ENCODE measurements at regions not wholly inside any gene's neighbourhood (a gene's known extent, or its start where the extent isn't known, plus 50 kb on each side); places are given as distances from the start of the nearest gene placed in this dataset.

- DNase-seq, result no peak
Observed at GRCh38 chr3:23035927-23036640, 167.0 kb upstream of the UBE2E2 start.

- no peak for DNase-seq
Observed at GRCh38 chr3:23036728-23037127, 166.4 kb upstream of the UBE2E2 start.

GRCh38 chr3:23038471-23038870 lies 164.7 kb upstream of the UBE2E2 start:
- no peak for DNase-seq

- no peak for DNase-seq
Observed at GRCh38 chr3:23041918-23042696, 161.0 kb upstream of the UBE2E2 start.

GRCh38 chr3:23044463-23044862 lies 158.7 kb upstream of the UBE2E2 start:
- DNase-seq, result no peak

GRCh38 chr3:23046536-23046935 lies 156.6 kb upstream of the UBE2E2 start:
- no peak for DNase-seq

GRCh38 chr3:23051240-23052140 lies 151.6 kb upstream of the UBE2E2 start:
- no peak for DNase-seq

GRCh38 chr3:23052208-23052607 lies 150.9 kb upstream of the UBE2E2 start:
- DNase-seq, result no peak

- no peak for DNase-seq
Observed at GRCh38 chr3:23052620-23053019, 150.5 kb upstream of the UBE2E2 start.

- no peak for DNase-seq
Observed at GRCh38 chr3:23055733-23056376, 147.3 kb upstream of the UBE2E2 start.

GRCh38 chr3:23062582-23062981 lies 140.5 kb upstream of the UBE2E2 start:
- no peak for DNase-seq

GRCh38 chr3:23062982-23063381 lies 140.1 kb upstream of the UBE2E2 start:
- DNase-seq, result no peak

GRCh38 chr3:23067116-23067515 lies 136.0 kb upstream of the UBE2E2 start:
- no peak for DNase-seq

GRCh38 chr3:23068016-23068728 lies 135.0 kb upstream of the UBE2E2 start:
- DNase-seq, result no peak

- DNase-seq, result no peak
Observed at GRCh38 chr3:23071296-23071695, 131.8 kb upstream of the UBE2E2 start.

GRCh38 chr3:23071758-23072157 lies 131.4 kb upstream of the UBE2E2 start:
- no peak for DNase-seq

- no peak for DNase-seq
Observed at GRCh38 chr3:23072693-23073092, 130.4 kb upstream of the UBE2E2 start.

- no peak for DNase-seq
Observed at GRCh38 chr3:23073724-23074305, 129.3 kb upstream of the UBE2E2 start.

- no peak for DNase-seq
Observed at GRCh38 chr3:23075496-23075895, 127.6 kb upstream of the UBE2E2 start.

- DNase-seq, result no peak
Observed at GRCh38 chr3:23076437-23076836, 126.7 kb upstream of the UBE2E2 start.

GRCh38 chr3:23077126-23077525 lies 126.0 kb upstream of the UBE2E2 start:
- DNase-seq, result no peak

- no peak for DNase-seq
Observed at GRCh38 chr3:23078735-23079134, 124.4 kb upstream of the UBE2E2 start.

All from NCI-H446 treated with DMSO at 0.1 percent for 48 hours (cell line).